ENCODE measurements at regions not wholly inside any gene's neighbourhood (a gene's known extent, or its start where the extent isn't known, plus 50 kb on each side); places are given as distances from the start of the nearest gene placed in this dataset.

DNA sequence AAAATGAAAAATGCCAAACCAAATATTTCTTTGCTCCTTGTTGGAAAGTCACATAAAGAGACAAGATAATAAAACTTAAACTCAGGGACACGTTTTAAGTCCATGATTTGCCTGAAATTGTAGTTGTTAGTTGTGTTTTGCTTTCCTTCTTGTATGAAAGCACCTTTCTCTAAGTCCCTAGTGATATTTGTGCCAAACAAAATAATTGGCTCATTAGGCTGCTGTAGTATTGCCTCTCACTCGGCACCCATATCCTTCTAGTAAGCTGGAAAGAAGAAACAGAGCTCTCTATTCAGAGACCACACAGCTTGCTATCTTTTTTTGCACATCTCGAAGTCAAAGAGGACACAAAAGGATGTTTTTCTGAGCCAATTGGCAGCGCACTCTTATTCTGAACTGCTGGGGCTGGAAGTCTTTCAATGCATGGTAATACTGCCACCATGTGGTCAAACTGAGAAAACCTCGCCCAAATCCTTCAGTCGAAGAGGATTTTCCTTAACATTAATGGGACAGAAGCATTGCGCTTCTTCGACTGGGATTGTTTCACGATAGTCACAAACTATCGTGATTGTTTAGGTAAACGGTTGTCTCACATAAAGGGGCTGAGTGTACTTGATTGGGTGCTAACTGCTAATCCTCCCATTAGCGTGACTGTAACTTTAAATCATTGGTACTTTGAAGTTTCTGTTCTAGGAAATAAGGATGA lies 571.9 kb upstream of the LCORL start:
- H3K9me3 Mint-ChIP-seq = no peaks in the 10 kb centered on the region
- ChIA-PET POLR2A (no interaction called here), CTCF (interaction anchor here (1.1 to 1.6 kb wide), 3 partner anchors 15 to 1045 kb away, joined by 3 to 10 read pairs (median 5); no protein-coding TSS in a partner anchor)
- Histone ChIP-seq H3K36me3 (ENCODE audit: control insufficient read depth in 2 of 3, insufficient read depth in 3 of 3, low read length in 3 of 3) (no peaks in the 10 kb centered on the region), H3K27ac (ENCODE audit: low read depth, low read length) (no peak overlapping the region), H3K4me1 (ENCODE audit: control insufficient read depth in 2 of 2, insufficient read depth in 2 of 2, low read length in 2 of 2) (no peaks in the 10 kb centered on the region), H3K4me3 (ENCODE audit: low read length) (no peak overlapping the region), H3K9me3 (ENCODE audit: control insufficient read depth in 2 of 3, low read length in 3 of 3) (no peaks in the 10 kb centered on the region), H3K27me3 (ENCODE audit: control insufficient read depth in 2 of 2, insufficient read depth in 2 of 2, low read length in 2 of 2) (no peaks in the 10 kb centered on the region)
- H3K27ac Mint-ChIP-seq = no peak overlapping the region
- H3K27me3 Mint-ChIP-seq = peaks cover 0 to 31% (median 15%) of the 10 kb centered on the region in 5 donors
- DNase-seq (peak in 8 of 9 donors; percentile 25 to 65 (median 51)), ATAC-seq (peak; percentile 78)
- H3K4me3 Mint-ChIP-seq = peak overlapping the region in 1 of 10 donors; percentile 53
- no peaks in the 10 kb centered on the region for H3K36me3 Mint-ChIP-seq
- intact Hi-C loops (cut with micrococcal nuclease) = loop anchor here (1.0 to 10.0 kb wide), 11 partner anchors 573 to 1249 kb away; partner anchors contain the start of genes LCORL (in 1 of the 2) and QDPR (in 1 of the 2)
- peaks cover 0 to 7% (median 0%) of the 10 kb centered on the region in 7 donors for H3K4me1 Mint-ChIP-seq

DNA sequence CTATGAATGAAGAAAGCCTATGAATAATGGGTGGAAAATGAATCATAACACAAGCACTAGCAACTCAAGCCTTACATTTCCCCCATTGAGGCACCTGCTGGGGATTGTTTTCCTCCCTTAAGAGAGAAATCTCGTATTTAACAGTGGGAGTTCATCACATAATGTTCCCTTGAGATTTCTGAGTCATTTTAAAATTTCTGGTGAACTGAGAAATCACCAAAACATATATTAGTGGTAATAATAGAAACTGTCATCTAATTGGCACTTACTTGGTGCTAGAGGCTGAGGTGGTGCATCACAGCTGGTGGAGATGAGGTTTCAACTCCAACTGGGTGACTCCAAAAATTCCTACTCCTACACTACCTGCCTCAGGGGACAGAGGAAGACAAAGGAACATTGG lies 561.3 kb upstream of the LCORL start:
- Histone ChIP-seq H3K4me3 (ENCODE audit: low read length) (no peak overlapping the region), H3K27me3 (ENCODE audit: control insufficient read depth in 2 of 2, insufficient read depth in 2 of 2, low read length in 2 of 2) (no peaks in the 10 kb centered on the region), H3K27ac (ENCODE audit: low read depth, low read length) (no peak overlapping the region), H3K9me3 (ENCODE audit: control insufficient read depth in 2 of 3, low read length in 3 of 3) (no peaks in the 10 kb centered on the region), H3K36me3 (ENCODE audit: control insufficient read depth in 2 of 3, insufficient read depth in 3 of 3, low read length in 3 of 3) (no peaks in the 10 kb centered on the region), H3K4me1 (ENCODE audit: control insufficient read depth in 2 of 2, insufficient read depth in 2 of 2, low read length in 2 of 2) (no peaks in the 10 kb centered on the region)
- intact Hi-C loops (cut with micrococcal nuclease) = no loop called here
- ChIA-PET POLR2A (no interaction called here), CTCF (no interaction called here)
- Mint-ChIP-seq H3K36me3 (peaks cover 0 to 3% (median 0%) of the 10 kb centered on the region in 5 donors), H3K4me1 (no peaks in the 10 kb centered on the region), H3K27me3 (peaks cover 2 to 50% (median 32%) of the 10 kb centered on the region in 5 donors), H3K9me3 (peaks cover 0 to 2% (median 0%) of the 10 kb centered on the region in 11 donors), H3K4me3 (no peak overlapping the region), H3K27ac (no peak overlapping the region)
- ATAC-seq = no peak
- no peak for DNase-seq

DNA sequence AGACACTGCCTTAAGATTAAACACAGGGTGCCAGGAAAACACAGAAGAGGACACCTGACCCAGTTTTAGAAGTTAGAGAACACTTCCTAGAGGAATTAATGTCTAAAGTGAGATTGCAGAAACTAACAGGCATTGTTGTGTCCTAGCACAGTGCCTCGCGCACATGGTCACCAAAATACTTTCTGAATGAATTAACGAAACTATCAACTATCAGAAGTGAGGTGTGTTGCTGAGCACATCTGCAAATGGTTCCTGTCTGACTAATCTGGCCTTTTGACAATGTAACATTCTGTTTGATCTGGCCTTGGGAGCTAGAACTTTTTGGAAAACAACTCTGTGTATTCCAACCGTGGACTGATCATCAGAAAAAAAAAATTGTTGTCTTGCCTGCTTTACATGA lies 556.8 kb upstream of the LCORL start:
- Histone ChIP-seq H3K36me3 (ENCODE audit: control insufficient read depth in 2 of 3, insufficient read depth in 3 of 3, low read length in 3 of 3) (no peaks in the 10 kb centered on the region), H3K27ac (ENCODE audit: low read depth, low read length) (no peak overlapping the region), H3K27me3 (ENCODE audit: control insufficient read depth in 2 of 2, insufficient read depth in 2 of 2, low read length in 2 of 2) (no peaks in the 10 kb centered on the region), H3K4me3 (ENCODE audit: low read length) (no peak overlapping the region), H3K4me1 (ENCODE audit: control insufficient read depth in 2 of 2, insufficient read depth in 2 of 2, low read length in 2 of 2) (no peaks in the 10 kb centered on the region), H3K9me3 (ENCODE audit: control insufficient read depth in 2 of 3, low read length in 3 of 3) (no peaks in the 10 kb centered on the region)
- Mint-ChIP-seq H3K4me1 (no peaks in the 10 kb centered on the region), H3K27me3 (peaks cover 0 to 21% (median 19%) of the 10 kb centered on the region in 5 donors), H3K27ac (no peak overlapping the region), H3K36me3 (peaks cover 0 to 3% (median 0%) of the 10 kb centered on the region in 5 donors), H3K4me3 (no peak overlapping the region), H3K9me3 (peaks cover 0 to 2% (median 0%) of the 10 kb centered on the region in 11 donors)
- intact Hi-C loops (cut with micrococcal nuclease) = loop anchor here in 1 of 2 donors (10.0 kb wide), 1 partner anchor 64 kb away; no protein-coding TSS in a partner anchor
- DNase-seq (no peak), ATAC-seq (no peak)
- CTCF ChIA-PET = no interaction called here
- POLR2A ChIA-PET = no interaction called here

DNA sequence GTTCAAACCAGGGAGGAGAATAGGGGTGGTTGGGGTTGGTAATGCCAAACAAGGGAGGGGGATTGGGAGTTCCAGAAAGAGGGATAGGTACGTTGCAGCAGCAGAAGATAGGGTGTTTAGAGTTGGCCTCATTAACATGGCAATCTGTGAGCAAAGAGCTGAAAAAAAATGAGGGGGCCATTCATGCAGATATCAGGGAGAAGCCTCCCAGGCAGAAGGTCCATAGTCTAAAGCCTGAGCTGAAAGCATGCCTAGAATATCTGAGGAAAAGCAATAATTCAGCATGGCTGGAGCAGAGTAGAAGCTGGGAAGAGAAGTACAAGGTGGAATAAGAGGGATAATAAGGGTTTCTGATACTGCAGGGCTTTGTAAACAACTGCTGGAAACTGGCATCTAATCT lies 550.9 kb upstream of the LCORL start:
- no peak overlapping the region for H3K27ac Mint-ChIP-seq
- Histone ChIP-seq H3K4me3 (ENCODE audit: low read length) (no peak overlapping the region), H3K9me3 (ENCODE audit: control insufficient read depth in 2 of 3, low read length in 3 of 3) (no peaks in the 10 kb centered on the region), H3K4me1 (ENCODE audit: control insufficient read depth in 2 of 2, insufficient read depth in 2 of 2, low read length in 2 of 2) (no peaks in the 10 kb centered on the region), H3K27me3 (ENCODE audit: control insufficient read depth in 2 of 2, insufficient read depth in 2 of 2, low read length in 2 of 2) (no peaks in the 10 kb centered on the region), H3K36me3 (ENCODE audit: control insufficient read depth in 2 of 3, insufficient read depth in 3 of 3, low read length in 3 of 3) (no peaks in the 10 kb centered on the region), H3K27ac (ENCODE audit: low read depth, low read length) (no peak overlapping the region)
- ChIA-PET CTCF (no interaction called here), POLR2A (no interaction called here)
- H3K4me3 Mint-ChIP-seq = no peak overlapping the region
- H3K36me3 Mint-ChIP-seq = no peaks in the 10 kb centered on the region
- DNase-seq = no peak
- intact Hi-C loops (cut with micrococcal nuclease) = loop anchor here in 1 of 2 donors (10.0 kb wide), 1 partner anchor 58 kb away; no protein-coding TSS in a partner anchor
- ATAC-seq = no peak
- no peaks in the 10 kb centered on the region for H3K4me1 Mint-ChIP-seq
- no peaks in the 10 kb centered on the region for H3K9me3 Mint-ChIP-seq
- H3K27me3 Mint-ChIP-seq = peaks cover 0 to 20% (median 9%) of the 10 kb centered on the region in 5 donors

DNA sequence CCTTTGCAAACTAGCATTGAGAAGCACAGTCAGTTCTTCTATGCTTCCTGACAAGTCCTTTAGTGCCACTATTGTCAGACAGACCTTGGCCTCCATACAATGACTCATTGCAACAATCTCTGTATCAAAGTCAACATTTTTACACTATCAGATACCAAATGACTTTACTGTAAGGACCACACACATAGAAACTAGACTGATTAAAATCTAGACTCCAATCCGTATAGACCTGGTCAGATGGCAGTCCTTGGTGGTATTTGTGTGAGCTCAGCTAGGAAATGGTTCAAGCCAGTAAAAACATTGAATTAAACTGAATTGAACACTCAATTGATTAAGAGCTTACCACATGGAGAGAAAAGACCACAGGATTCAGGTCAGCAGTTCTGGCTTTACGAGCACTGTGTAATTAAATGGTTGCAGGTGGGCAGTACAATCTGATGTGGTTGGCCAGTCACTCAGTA lies 549.8 kb upstream of the LCORL start:
- Histone ChIP-seq H3K36me3 (ENCODE audit: control insufficient read depth in 2 of 3, insufficient read depth in 3 of 3, low read length in 3 of 3) (no peaks in the 10 kb centered on the region), H3K27me3 (ENCODE audit: control insufficient read depth in 2 of 2, insufficient read depth in 2 of 2, low read length in 2 of 2) (no peaks in the 10 kb centered on the region), H3K4me3 (ENCODE audit: low read length) (no peak overlapping the region), H3K27ac (ENCODE audit: low read depth, low read length) (no peak overlapping the region), H3K4me1 (ENCODE audit: control insufficient read depth in 2 of 2, insufficient read depth in 2 of 2, low read length in 2 of 2) (no peaks in the 10 kb centered on the region), H3K9me3 (ENCODE audit: control insufficient read depth in 2 of 3, low read length in 3 of 3) (no peaks in the 10 kb centered on the region)
- H3K36me3 Mint-ChIP-seq = no peaks in the 10 kb centered on the region
- ChIA-PET CTCF (no interaction called here), POLR2A (no interaction called here)
- H3K4me3 Mint-ChIP-seq = no peak overlapping the region
- no peak overlapping the region for H3K27ac Mint-ChIP-seq
- ATAC-seq (no peak), DNase-seq (no peak)
- H3K4me1 Mint-ChIP-seq = no peaks in the 10 kb centered on the region
- H3K9me3 Mint-ChIP-seq = no peaks in the 10 kb centered on the region
- intact Hi-C loops (cut with micrococcal nuclease) = loop anchor here in 1 of 2 donors (10.0 kb wide), 1 partner anchor 57 kb away; no protein-coding TSS in a partner anchor
- H3K27me3 Mint-ChIP-seq = peaks cover 0 to 20% (median 5%) of the 10 kb centered on the region in 5 donors

GRCh38 chr4:18570370-18570769 lies 548.8 kb upstream of the LCORL start:
- CTCF ChIA-PET = no interaction called here
- H3K27ac Mint-ChIP-seq = no peak overlapping the region
- intact Hi-C loops (cut with micrococcal nuclease) = loop anchor here in 1 of 2 donors (10.0 kb wide), 1 partner anchor 56 kb away; no protein-coding TSS in a partner anchor
- no peaks in the 10 kb centered on the region for H3K9me3 Mint-ChIP-seq
- H3K4me1 Mint-ChIP-seq = no peaks in the 10 kb centered on the region
- POLR2A ChIA-PET = no interaction called here
- peaks cover 0 to 20% (median 5%) of the 10 kb centered on the region in 5 donors for H3K27me3 Mint-ChIP-seq
- no peak overlapping the region for H3K4me3 Mint-ChIP-seq
- DNase-seq (no peak), ATAC-seq (no peak)
- H3K27ac ChIP-seq (ENCODE audit: low read depth, low read length) = no peak overlapping the region
- no peaks in the 10 kb centered on the region for H3K9me3 ChIP-seq (ENCODE audit: control insufficient read depth in 2 of 3, low read length in 3 of 3)
- H3K4me3 ChIP-seq (ENCODE audit: low read length) = no peak overlapping the region
- H3K36me3 Mint-ChIP-seq = no peaks in the 10 kb centered on the region
- H3K27me3 ChIP-seq (ENCODE audit: control insufficient read depth in 2 of 2, insufficient read depth in 2 of 2, low read length in 2 of 2) = no peaks in the 10 kb centered on the region
- H3K4me1 ChIP-seq (ENCODE audit: control insufficient read depth in 2 of 2, insufficient read depth in 2 of 2, low read length in 2 of 2) = no peaks in the 10 kb centered on the region
- H3K36me3 ChIP-seq (ENCODE audit: control insufficient read depth in 2 of 3, insufficient read depth in 3 of 3, low read length in 3 of 3) = no peaks in the 10 kb centered on the region

GRCh38 chr4:18568600-18568999 lies 547.0 kb upstream of the LCORL start:
- ATAC-seq = no peak
- Mint-ChIP-seq H3K27me3 (peaks cover 0 to 19% (median 5%) of the 10 kb centered on the region in 5 donors), H3K27ac (no peak overlapping the region), H3K9me3 (peaks cover 0 to 4% (median 0%) of the 10 kb centered on the region in 11 donors), H3K4me1 (no peaks in the 10 kb centered on the region), H3K36me3 (no peaks in the 10 kb centered on the region), H3K4me3 (no peak overlapping the region)
- intact Hi-C loops (cut with micrococcal nuclease) = no loop called here
- no peaks in the 10 kb centered on the region for H3K4me1 ChIP-seq (ENCODE audit: control insufficient read depth in 2 of 2, insufficient read depth in 2 of 2, low read length in 2 of 2)
- ChIA-PET POLR2A (no interaction called here), CTCF (no interaction called here)
- no peak overlapping the region for H3K4me3 ChIP-seq (ENCODE audit: low read length)
- no peak for DNase-seq
- H3K27ac ChIP-seq (ENCODE audit: low read depth, low read length) = no peak overlapping the region
- no peaks in the 10 kb centered on the region for H3K27me3 ChIP-seq (ENCODE audit: control insufficient read depth in 2 of 2, insufficient read depth in 2 of 2, low read length in 2 of 2)
- H3K9me3 ChIP-seq (ENCODE audit: control insufficient read depth in 2 of 3, low read length in 3 of 3) = no peaks in the 10 kb centered on the region
- H3K36me3 ChIP-seq (ENCODE audit: control insufficient read depth in 2 of 3, insufficient read depth in 3 of 3, low read length in 3 of 3) = no peaks in the 10 kb centered on the region
